ENCODE measurements at regions not wholly inside any gene's neighbourhood (a gene's known extent, or its start where the extent isn't known, plus 50 kb on each side); places are given as distances from the start of the nearest gene placed in this dataset.
A peak's percentile ranks its signal among the peaks of the same experiment; 100 is the strongest.

DNA sequence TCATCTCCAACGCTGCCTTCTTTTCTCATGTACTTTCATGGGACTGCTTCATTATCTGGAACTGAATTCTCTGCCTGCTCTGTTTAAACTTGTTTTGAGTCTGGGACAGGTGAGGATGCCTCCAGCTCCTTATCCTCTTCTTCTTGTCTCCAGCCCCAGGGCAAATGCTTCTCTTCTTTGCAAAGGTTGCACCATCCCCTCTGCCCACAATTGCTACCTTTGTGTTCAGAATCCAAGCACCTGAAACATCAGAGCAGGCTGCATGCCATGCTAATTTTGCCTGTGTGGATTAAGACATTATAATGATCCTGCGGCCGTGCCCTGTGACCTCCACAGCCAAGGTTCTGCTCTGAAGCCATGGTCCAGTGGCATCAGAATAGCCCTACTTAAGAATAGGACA lies 309.5 kb downstream of the EPHA4 start:
- Mint-ChIP-seq H3K27ac (no peak overlapping the region), H3K4me3 (no peak overlapping the region), H3K27me3 (ENCODE audit: low read depth) (no peaks in the 10 kb centered on the region; the same call in 1 of the 2 replicates), H3K36me3 (no peaks in the 10 kb centered on the region), H3K4me1 (peaks cover 10% of the 10 kb centered on the region), H3K9me3 (no peaks in the 10 kb centered on the region)
- DNase-seq (ENCODE audit: low spot score) (no peak), ATAC-seq (0 out of 2 replicates have a peak, but pooled peaks have one; percentile 16)
- POLR2A ChIA-PET: no interaction called here
- CTCF ChIA-PET: no interaction called here
- TF ChIP-seq NFATC4 (CRISPR knock-in tag; IDR thresholded peaks at IDR 0.05) (no peak), ELF4 (CRISPR knock-in tag; IDR thresholded peaks at IDR 0.05; ENCODE audit: low read depth) (no peak), GABPB1 (CRISPR knock-in tag; IDR thresholded peaks at IDR 0.05) (no peak), ZNF396 (CRISPR knock-in tag; IDR thresholded peaks at IDR 0.05; ENCODE audit: borderline replicate concordance) (no peak), ZNF263 (CRISPR knock-in tag; IDR thresholded peaks at IDR 0.05; ENCODE audit: low read depth) (no peak), TEAD4 (CRISPR knock-in tag; IDR thresholded peaks at IDR 0.05) (no peak), FOXK1 (CRISPR knock-in tag; IDR thresholded peaks at IDR 0.05) (no peak), ZNF219 (CRISPR knock-in tag; IDR thresholded peaks at IDR 0.05; ENCODE audit: borderline replicate concordance) (no peak)
- TF ChIP-seq, protein P1, sequence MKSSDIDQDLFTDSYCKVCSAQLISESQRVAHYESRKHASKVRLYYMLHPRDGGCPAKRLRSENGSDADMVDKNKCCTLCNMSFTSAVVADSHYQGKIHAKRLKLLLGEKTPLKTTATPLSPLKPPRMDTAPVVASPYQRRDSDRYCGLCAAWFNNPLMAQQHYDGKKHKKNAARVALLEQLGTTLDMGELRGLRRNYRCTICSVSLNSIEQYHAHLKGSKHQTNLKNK (CRISPR knock-in tag; IDR thresholded peaks at IDR 0.05): no peak
- TF ChIP-seq, protein P2, sequence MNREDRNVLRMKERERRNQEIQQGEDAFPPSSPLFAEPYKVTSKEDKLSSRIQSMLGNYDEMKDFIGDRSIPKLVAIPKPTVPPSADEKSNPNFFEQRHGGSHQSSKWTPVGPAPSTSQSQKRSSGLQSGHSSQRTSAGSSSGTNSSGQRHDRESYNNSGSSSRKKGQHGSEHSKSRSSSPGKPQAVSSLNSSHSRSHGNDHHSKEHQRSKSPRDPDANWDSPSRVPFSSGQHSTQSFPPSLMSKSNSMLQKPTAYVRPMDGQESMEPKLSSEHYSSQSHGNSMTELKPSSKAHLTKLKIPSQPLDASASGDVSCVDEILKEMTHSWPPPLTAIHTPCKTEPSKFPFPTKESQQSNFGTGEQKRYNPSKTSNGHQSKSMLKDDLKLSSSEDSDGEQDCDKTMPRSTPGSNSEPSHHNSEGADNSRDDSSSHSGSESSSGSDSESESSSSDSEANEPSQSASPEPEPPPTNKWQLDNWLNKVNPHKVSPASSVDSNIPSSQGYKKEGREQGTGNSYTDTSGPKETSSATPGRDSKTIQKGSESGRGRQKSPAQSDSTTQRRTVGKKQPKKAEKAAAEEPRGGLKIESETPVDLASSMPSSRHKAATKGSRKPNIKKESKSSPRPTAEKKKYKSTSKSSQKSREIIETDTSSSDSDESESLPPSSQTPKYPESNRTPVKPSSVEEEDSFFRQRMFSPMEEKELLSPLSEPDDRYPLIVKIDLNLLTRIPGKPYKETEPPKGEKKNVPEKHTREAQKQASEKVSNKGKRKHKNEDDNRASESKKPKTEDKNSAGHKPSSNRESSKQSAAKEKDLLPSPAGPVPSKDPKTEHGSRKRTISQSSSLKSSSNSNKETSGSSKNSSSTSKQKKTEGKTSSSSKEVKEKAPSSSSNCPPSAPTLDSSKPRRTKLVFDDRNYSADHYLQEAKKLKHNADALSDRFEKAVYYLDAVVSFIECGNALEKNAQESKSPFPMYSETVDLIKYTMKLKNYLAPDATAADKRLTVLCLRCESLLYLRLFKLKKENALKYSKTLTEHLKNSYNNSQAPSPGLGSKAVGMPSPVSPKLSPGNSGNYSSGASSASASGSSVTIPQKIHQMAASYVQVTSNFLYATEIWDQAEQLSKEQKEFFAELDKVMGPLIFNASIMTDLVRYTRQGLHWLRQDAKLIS (CRISPR knock-in tag; IDR thresholded peaks at IDR 0.05; ENCODE audit: borderline replicate concordance): no peak

DNA sequence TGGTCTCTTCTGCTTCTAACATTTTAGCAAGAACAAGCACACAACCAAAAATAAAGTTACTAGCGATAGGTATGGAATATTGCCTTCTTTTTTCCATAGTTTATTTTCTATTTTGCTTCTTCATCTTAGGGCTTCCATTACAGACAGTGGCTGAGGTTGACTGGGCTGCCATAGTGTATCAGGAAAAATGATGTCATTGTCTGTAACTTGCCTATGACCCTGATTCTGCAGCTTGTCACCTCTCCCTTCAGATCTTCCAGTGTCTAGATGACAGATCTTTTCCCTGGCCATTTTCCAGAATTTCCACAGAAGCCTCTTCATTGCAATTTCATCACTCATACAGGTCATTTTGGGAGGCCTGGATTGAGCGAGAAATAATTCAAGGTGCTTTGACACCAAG lies 308.5 kb downstream of the EPHA4 start:
- no peak for TF ChIP-seq ZNF219 (CRISPR knock-in tag; IDR thresholded peaks at IDR 0.05; ENCODE audit: borderline replicate concordance)
- TF ChIP-seq, protein P3, sequence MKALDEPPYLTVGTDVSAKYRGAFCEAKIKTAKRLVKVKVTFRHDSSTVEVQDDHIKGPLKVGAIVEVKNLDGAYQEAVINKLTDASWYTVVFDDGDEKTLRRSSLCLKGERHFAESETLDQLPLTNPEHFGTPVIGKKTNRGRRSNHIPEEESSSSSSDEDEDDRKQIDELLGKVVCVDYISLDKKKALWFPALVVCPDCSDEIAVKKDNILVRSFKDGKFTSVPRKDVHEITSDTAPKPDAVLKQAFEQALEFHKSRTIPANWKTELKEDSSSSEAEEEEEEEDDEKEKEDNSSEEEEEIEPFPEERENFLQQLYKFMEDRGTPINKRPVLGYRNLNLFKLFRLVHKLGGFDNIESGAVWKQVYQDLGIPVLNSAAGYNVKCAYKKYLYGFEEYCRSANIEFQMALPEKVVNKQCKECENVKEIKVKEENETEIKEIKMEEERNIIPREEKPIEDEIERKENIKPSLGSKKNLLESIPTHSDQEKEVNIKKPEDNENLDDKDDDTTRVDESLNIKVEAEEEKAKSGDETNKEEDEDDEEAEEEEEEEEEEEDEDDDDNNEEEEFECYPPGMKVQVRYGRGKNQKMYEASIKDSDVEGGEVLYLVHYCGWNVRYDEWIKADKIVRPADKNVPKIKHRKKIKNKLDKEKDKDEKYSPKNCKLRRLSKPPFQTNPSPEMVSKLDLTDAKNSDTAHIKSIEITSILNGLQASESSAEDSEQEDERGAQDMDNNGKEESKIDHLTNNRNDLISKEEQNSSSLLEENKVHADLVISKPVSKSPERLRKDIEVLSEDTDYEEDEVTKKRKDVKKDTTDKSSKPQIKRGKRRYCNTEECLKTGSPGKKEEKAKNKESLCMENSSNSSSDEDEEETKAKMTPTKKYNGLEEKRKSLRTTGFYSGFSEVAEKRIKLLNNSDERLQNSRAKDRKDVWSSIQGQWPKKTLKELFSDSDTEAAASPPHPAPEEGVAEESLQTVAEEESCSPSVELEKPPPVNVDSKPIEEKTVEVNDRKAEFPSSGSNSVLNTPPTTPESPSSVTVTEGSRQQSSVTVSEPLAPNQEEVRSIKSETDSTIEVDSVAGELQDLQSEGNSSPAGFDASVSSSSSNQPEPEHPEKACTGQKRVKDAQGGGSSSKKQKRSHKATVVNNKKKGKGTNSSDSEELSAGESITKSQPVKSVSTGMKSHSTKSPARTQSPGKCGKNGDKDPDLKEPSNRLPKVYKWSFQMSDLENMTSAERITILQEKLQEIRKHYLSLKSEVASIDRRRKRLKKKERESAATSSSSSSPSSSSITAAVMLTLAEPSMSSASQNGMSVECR (CRISPR knock-in tag; IDR thresholded peaks at IDR 0.05; ENCODE audit: borderline replicate concordance): no peak
- TF ChIP-seq, protein P4, sequence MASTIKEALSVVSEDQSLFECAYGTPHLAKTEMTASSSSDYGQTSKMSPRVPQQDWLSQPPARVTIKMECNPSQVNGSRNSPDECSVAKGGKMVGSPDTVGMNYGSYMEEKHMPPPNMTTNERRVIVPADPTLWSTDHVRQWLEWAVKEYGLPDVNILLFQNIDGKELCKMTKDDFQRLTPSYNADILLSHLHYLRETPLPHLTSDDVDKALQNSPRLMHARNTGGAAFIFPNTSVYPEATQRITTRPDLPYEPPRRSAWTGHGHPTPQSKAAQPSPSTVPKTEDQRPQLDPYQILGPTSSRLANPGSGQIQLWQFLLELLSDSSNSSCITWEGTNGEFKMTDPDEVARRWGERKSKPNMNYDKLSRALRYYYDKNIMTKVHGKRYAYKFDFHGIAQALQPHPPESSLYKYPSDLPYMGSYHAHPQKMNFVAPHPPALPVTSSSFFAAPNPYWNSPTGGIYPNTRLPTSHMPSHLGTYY (CRISPR knock-in tag; IDR thresholded peaks at IDR 0.05): no peak
- TF ChIP-seq, protein P5, sequence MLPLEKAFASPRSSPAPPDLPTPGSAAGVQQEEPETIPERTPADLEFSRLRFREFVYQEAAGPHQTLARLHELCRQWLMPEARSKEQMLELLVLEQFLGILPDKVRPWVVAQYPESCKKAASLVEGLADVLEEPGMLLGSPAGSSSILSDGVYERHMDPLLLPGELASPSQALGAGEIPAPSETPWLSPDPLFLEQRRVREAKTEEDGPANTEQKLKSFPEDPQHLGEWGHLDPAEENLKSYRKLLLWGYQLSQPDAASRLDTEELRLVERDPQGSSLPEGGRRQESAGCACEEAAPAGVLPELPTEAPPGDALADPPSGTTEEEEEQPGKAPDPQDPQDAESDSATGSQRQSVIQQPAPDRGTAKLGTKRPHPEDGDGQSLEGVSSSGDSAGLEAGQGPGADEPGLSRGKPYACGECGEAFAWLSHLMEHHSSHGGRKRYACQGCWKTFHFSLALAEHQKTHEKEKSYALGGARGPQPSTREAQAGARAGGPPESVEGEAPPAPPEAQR (CRISPR knock-in tag; IDR thresholded peaks at IDR 0.05): no peak
- TF ChIP-seq, protein P6, sequence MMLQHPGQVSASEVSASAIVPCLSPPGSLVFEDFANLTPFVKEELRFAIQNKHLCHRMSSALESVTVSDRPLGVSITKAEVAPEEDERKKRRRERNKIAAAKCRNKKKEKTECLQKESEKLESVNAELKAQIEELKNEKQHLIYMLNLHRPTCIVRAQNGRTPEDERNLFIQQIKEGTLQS (CRISPR knock-in tag; conservative IDR thresholded peaks at IDR 0.05): no peak
- TF ChIP-seq NFATC4 (CRISPR knock-in tag; IDR thresholded peaks at IDR 0.05): no peak
- no peak for TF ChIP-seq HMGA2 (CRISPR knock-in tag; IDR thresholded peaks at IDR 0.05)
- TF ChIP-seq ZNF671 (CRISPR knock-in tag; IDR thresholded peaks at IDR 0.05): no peak
- TF ChIP-seq MXD4 (CRISPR knock-in tag; IDR thresholded peaks at IDR 0.05; ENCODE audit: borderline replicate concordance): no peak
- no peak for TF ChIP-seq NFYB (CRISPR knock-in tag; conservative IDR thresholded peaks at IDR 0.05; ENCODE audit: low read depth)
- no peak for TF ChIP-seq ZNF396 (CRISPR knock-in tag; IDR thresholded peaks at IDR 0.05; ENCODE audit: borderline replicate concordance)
- TF ChIP-seq CREM (CRISPR knock-in tag; IDR thresholded peaks at IDR 0.05): no peak
- TF ChIP-seq ZNF138 (CRISPR knock-in tag; conservative IDR thresholded peaks at IDR 0.05): no peak
- Mint-ChIP-seq H3K36me3 (no peaks in the 10 kb centered on the region), H3K4me3 (no peak overlapping the region), H3K9me3 (no peaks in the 10 kb centered on the region), H3K27me3 (ENCODE audit: low read depth) (no peaks in the 10 kb centered on the region; the same call in 1 of the 2 replicates), H3K4me1 (peaks cover 11% of the 10 kb centered on the region), H3K27ac (no peak overlapping the region)
- DNase-seq (ENCODE audit: low spot score): no peak
- CTCF ChIA-PET: no interaction called here
- POLR2A ChIA-PET: no interaction called here
- ATAC-seq: no peak

All from WTC11 (cell line).